ENCODE measurements at regions not wholly inside any gene's neighbourhood (a gene's known extent, or its start where the extent isn't known, plus 50 kb on each side); places are given as distances from the start of the nearest gene placed in this dataset.

- ATAC-seq (no peak), DNase-seq (ENCODE audit: missing footprints) (no peak)
- intact Hi-C loops (cut with DNase I): loop anchor here (10.0 kb wide), 1 partner anchor 62 kb away; no protein-coding TSS in a partner anchor
Measured at GRCh38 chr18:60722742-60723141, 350.2 kb upstream of the MC4R start.

- DNase-seq (ENCODE audit: missing footprints) (no peak), ATAC-seq (no peak)
- intact Hi-C loops (cut with DNase I): no loop called here
Measured at GRCh38 chr18:60732143-60732542, 359.6 kb upstream of the MC4R start.

GRCh38 chr18:60739212-60739611 is 366.6 kb upstream of the MC4R start:
- ATAC-seq (no peak), DNase-seq (ENCODE audit: missing footprints) (peak; percentile 48)

GRCh38 chr18:60740313-60740712 is 367.7 kb upstream of the MC4R start:
- peak; percentile 33 for DNase-seq (ENCODE audit: missing footprints)
- ATAC-seq: no peak
- intact Hi-C loops (cut with DNase I): no loop called here

More at GRCh38 chr18:60739212-60739611, 366.6 kb upstream of the MC4R start:
- intact Hi-C loops (cut with DNase I): no loop called here

- ATAC-seq: no peak
Measured at GRCh38 chr18:60746491-60746890, 373.9 kb upstream of the MC4R start.

GRCh38 chr18:60746919-60747318 is 374.3 kb upstream of the MC4R start:
- intact Hi-C loops (cut with DNase I): no loop called here
- no peak for ATAC-seq
- DNase-seq (ENCODE audit: missing footprints): no peak

More at GRCh38 chr18:60746491-60746890, 373.9 kb upstream of the MC4R start:
- intact Hi-C loops (cut with DNase I): no loop called here
- no peak for DNase-seq (ENCODE audit: missing footprints)

GRCh38 chr18:60753753-60754152 is 381.2 kb upstream of the MC4R start:
- no peak for ATAC-seq
- intact Hi-C loops (cut with DNase I): no loop called here
- DNase-seq (ENCODE audit: missing footprints): no peak

GRCh38 chr18:60754413-60755009 is 381.9 kb upstream of the MC4R start:
- DNase-seq (ENCODE audit: missing footprints): no peak
- ATAC-seq: no peak
- intact Hi-C loops (cut with DNase I): no loop called here

- ATAC-seq (no peak), DNase-seq (ENCODE audit: missing footprints) (no peak)
- intact Hi-C loops (cut with DNase I): no loop called here
Measured at GRCh38 chr18:60755134-60755533, 382.6 kb upstream of the MC4R start.

- intact Hi-C loops (cut with DNase I): no loop called here
- no peak for ATAC-seq
- DNase-seq (ENCODE audit: missing footprints): no peak
Measured at GRCh38 chr18:60775978-60776377, 403.4 kb upstream of the MC4R start.

- intact Hi-C loops (cut with DNase I): loop anchor here (10.0 kb wide), 1 partner anchor 59 kb away; no protein-coding TSS in a partner anchor
- no peak for ATAC-seq
- no peak for DNase-seq (ENCODE audit: missing footprints)
Measured at GRCh38 chr18:60784161-60784560, 411.6 kb upstream of the MC4R start.

GRCh38 chr18:60794802-60795201 is 422.2 kb upstream of the MC4R start:
- DNase-seq (ENCODE audit: missing footprints) (no peak), ATAC-seq (no peak)
- intact Hi-C loops (cut with DNase I): no loop called here

- ATAC-seq (no peak), DNase-seq (ENCODE audit: missing footprints) (no peak)
- intact Hi-C loops (cut with DNase I): loop anchor here (10.0 kb wide), 1 partner anchor 700 kb away; no protein-coding TSS in a partner anchor
Measured at GRCh38 chr18:60804415-60804814, 431.8 kb upstream of the MC4R start.

- intact Hi-C loops (cut with DNase I): loop anchor here (10.0 kb wide), 1 partner anchor 695 kb away; no protein-coding TSS in a partner anchor
- DNase-seq (ENCODE audit: missing footprints): no peak
Measured at GRCh38 chr18:60809937-60810336, 437.4 kb upstream of the MC4R start.

GRCh38 chr18:60812921-60813320 is 440.3 kb upstream of the MC4R start:
- ATAC-seq: no peak
- DNase-seq (ENCODE audit: missing footprints): no peak
- intact Hi-C loops (cut with DNase I): no loop called here

More at GRCh38 chr18:60809937-60810336, 437.4 kb upstream of the MC4R start:
- ATAC-seq: no peak

- DNase-seq (ENCODE audit: missing footprints) (no peak), ATAC-seq (no peak)
- intact Hi-C loops (cut with DNase I): loop anchor here (10.0 kb wide), 1 partner anchor 142 kb away; no protein-coding TSS in a partner anchor
Measured at GRCh38 chr18:60826346-60826745, 453.8 kb upstream of the MC4R start.

GRCh38 chr18:60831971-60832370 is 459.4 kb upstream of the MC4R start:
- ATAC-seq: no peak
- intact Hi-C loops (cut with DNase I): no loop called here

GRCh38 chr18:60838677-60839076 is 466.1 kb upstream of the MC4R start:
- ATAC-seq: no peak
- no peak for DNase-seq (ENCODE audit: missing footprints)
- intact Hi-C loops (cut with DNase I): no loop called here

More at GRCh38 chr18:60831971-60832370, 459.4 kb upstream of the MC4R start:
- no peak for DNase-seq (ENCODE audit: missing footprints)

GRCh38 chr18:60846396-60846795 is 473.8 kb upstream of the MC4R start:
- ATAC-seq (no peak), DNase-seq (ENCODE audit: missing footprints) (no peak)
- intact Hi-C loops (cut with DNase I): no loop called here

GRCh38 chr18:60847517-60847916 is 474.9 kb upstream of the MC4R start:
- ATAC-seq (no peak), DNase-seq (ENCODE audit: missing footprints) (no peak)
- intact Hi-C loops (cut with DNase I): no loop called here

- ATAC-seq (no peak), DNase-seq (ENCODE audit: missing footprints) (no peak)
- intact Hi-C loops (cut with DNase I): no loop called here
Measured at GRCh38 chr18:60861575-60861974, 471.7 kb upstream of the CDH20 start.

Measured in Right ventricle myocardium inferior (tissue), 1 donor.